ENCODE measurements at regions not wholly inside any gene's neighbourhood (a gene's known extent, or its start where the extent isn't known, plus 50 kb on each side); places are given as distances from the start of the nearest gene placed in this dataset.

GRCh38 chr11:120032766-120033390, 105.0 kb downstream of the TRIM29 start:
- no peak for DNase-seq

- no peak for DNase-seq
Observed at GRCh38 chr11:120031612-120032600, 106.0 kb downstream of the TRIM29 start.

GRCh38 chr11:120031156-120031555, 106.8 kb downstream of the TRIM29 start:
- no peak for DNase-seq

- DNase-seq, result no peak
Observed at GRCh38 chr11:120030411-120030810, 107.5 kb downstream of the TRIM29 start.

GRCh38 chr11:120029321-120029720, 108.6 kb downstream of the TRIM29 start:
- DNase-seq, result no peak

- no peak for DNase-seq
Observed at GRCh38 chr11:120028897-120029258, 109.0 kb downstream of the TRIM29 start.

- DNase-seq, result no peak
Observed at GRCh38 chr11:120028181-120028896, 109.6 kb downstream of the TRIM29 start.

GRCh38 chr11:120027546-120028180, 110.2 kb downstream of the TRIM29 start:
- DNase-seq, result no peak

GRCh38 chr11:120025606-120026335, 112.1 kb downstream of the TRIM29 start:
- no peak for DNase-seq

GRCh38 chr11:120024586-120024985, 113.3 kb downstream of the TRIM29 start:
- no peak for DNase-seq

GRCh38 chr11:120024046-120024445, 113.9 kb downstream of the TRIM29 start:
- no peak for DNase-seq

GRCh38 chr11:120023551-120023950, 114.4 kb downstream of the TRIM29 start:
- DNase-seq, result no peak

- DNase-seq, result no peak
Observed at GRCh38 chr11:120023120-120023519, 114.8 kb downstream of the TRIM29 start.

GRCh38 chr11:120022617-120023016, 115.3 kb downstream of the TRIM29 start:
- no peak for DNase-seq

- DNase-seq, result no peak
Observed at GRCh38 chr11:120021978-120022377, 115.9 kb downstream of the TRIM29 start.

GRCh38 chr11:120021391-120021953, 116.4 kb downstream of the TRIM29 start:
- DNase-seq, result no peak

GRCh38 chr11:120020981-120021380, 116.9 kb downstream of the TRIM29 start:
- no peak for DNase-seq

- DNase-seq, result no peak
Observed at GRCh38 chr11:120020486-120020885, 117.4 kb downstream of the TRIM29 start.

GRCh38 chr11:120019191-120019590, 118.7 kb downstream of the TRIM29 start:
- no peak for DNase-seq

- no peak for DNase-seq
Observed at GRCh38 chr11:120017582-120018150, 120.2 kb downstream of the TRIM29 start.

All from fibroblast of skin of right biceps (primary cell).